ENCODE measurements at regions not wholly inside any gene's neighbourhood (a gene's known extent, or its start where the extent isn't known, plus 50 kb on each side); places are given as distances from the start of the nearest gene placed in this dataset.

GRCh38 chr10:31623466-31623865, 304.4 kb downstream of the ZEB1 start:
- no peak for ATAC-seq (replicated peaks)
- Mint-ChIP-seq H3K4me1 (no peaks in the 10 kb centered on the region), H3K4me3 (no peak overlapping the region), H3K27ac (no peak overlapping the region), H3K27me3 (no peaks in the 10 kb centered on the region), H3K9me3 (peaks cover 13% of the 10 kb centered on the region), H3K36me3 (ENCODE audit: low read depth) (no peaks in the 10 kb centered on the region)

GRCh38 chr10:31622978-31623377, 304.0 kb downstream of the ZEB1 start:
- peaks cover 13% of the 10 kb centered on the region for H3K9me3 Mint-ChIP-seq
- no peaks in the 10 kb centered on the region for H3K36me3 Mint-ChIP-seq (ENCODE audit: low read depth)
- no peak overlapping the region for H3K27ac Mint-ChIP-seq
- ATAC-seq (replicated peaks): no peak
- H3K27me3 Mint-ChIP-seq: no peaks in the 10 kb centered on the region
- H3K4me1 Mint-ChIP-seq: no peaks in the 10 kb centered on the region
- no peak overlapping the region for H3K4me3 Mint-ChIP-seq

- no peak for ATAC-seq (replicated peaks)
- Mint-ChIP-seq H3K9me3 (peaks cover 13% of the 10 kb centered on the region), H3K27ac (no peak overlapping the region), H3K36me3 (ENCODE audit: low read depth) (no peaks in the 10 kb centered on the region), H3K4me1 (no peaks in the 10 kb centered on the region), H3K4me3 (no peak overlapping the region), H3K27me3 (no peaks in the 10 kb centered on the region)
Observed at GRCh38 chr10:31621733-31622132, 302.7 kb downstream of the ZEB1 start.

DNA sequence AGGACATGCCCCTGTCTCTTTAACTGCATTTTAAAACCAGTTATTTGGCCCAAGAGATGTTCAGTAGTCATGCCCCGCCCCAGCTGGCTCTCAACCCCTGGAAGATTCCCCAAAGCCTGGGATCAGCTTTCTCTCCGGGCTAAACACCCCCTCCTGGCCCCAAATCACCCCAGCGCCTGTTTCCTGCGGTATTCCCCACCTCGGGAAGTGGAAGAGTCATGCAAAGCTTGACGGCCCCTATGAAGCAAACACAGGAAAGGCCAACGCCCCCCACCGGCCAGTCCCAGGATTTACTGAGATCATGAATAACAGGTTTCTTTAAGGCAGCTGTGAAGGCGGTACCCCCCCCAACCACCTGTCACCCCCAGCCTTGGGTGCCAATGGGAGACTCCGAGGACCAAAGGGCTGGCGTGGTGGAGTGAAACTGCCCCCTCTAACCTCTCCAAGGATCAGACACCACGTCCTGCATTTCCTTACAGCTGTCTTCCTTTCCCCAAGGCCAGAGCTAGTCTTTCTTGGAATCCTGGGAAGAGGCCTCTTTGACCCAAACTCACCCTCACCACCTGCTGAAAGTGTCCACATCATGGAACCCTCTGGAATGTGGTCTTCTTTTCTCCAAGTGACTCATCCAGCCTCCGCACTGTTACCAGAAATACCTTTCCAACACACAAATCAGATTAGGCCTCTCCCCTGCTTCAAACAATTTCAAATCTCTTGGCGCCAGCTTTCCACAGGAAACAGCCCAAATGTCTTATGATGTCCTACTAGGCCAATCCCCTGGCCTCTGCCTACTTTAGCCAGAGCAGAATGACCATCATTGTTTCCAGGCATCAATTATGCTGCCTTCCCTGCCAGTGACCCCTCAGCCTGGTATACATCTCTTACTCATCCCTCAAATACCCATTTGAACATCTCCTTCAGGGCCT, 301.5 kb downstream of the ZEB1 start:
- H3K9me3 Mint-ChIP-seq: peaks cover 4% of the 10 kb centered on the region
- no peak overlapping the region for H3K4me3 Mint-ChIP-seq
- H3K36me3 Mint-ChIP-seq (ENCODE audit: low read depth): no peaks in the 10 kb centered on the region
- ATAC-seq (replicated peaks): no peak
- H3K27me3 Mint-ChIP-seq: peaks cover under 1% of the 10 kb centered on the region
- H3K4me1 Mint-ChIP-seq: no peaks in the 10 kb centered on the region
- no peak overlapping the region for H3K27ac Mint-ChIP-seq

DNA sequence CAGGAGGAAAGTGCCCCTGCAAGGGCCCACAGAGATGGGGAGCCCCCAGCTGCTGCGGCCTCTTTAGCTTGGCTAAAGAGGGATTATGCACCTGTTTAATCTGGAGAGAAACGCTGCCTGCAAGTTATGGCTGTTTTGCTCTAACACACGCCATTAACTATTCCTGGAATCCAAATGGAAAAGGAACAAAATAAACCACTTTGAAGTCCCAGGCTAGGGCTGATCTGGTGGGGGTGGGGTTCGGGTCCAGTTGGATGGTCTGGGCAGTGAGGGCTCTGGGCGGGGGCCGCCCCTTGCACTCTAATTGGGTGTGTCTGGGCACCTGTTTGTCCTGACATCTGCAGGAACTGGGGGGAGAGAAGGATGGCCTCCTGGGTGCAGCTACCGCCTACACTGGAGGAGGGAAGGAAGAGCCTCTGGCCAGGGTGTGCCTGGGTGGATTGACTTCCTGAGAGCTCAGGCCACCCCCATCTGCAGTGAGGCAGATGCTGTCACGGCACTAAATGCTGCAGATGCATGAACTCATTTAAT, 300.6 kb downstream of the ZEB1 start:
- H3K27me3 Mint-ChIP-seq: peaks cover 8% of the 10 kb centered on the region
- no peak overlapping the region for H3K4me3 Mint-ChIP-seq
- no peak for ATAC-seq (replicated peaks)
- H3K27ac Mint-ChIP-seq: no peak overlapping the region
- H3K9me3 Mint-ChIP-seq: no peaks in the 10 kb centered on the region
- H3K36me3 Mint-ChIP-seq (ENCODE audit: low read depth): no peaks in the 10 kb centered on the region
- H3K4me1 Mint-ChIP-seq: no peaks in the 10 kb centered on the region

DNA sequence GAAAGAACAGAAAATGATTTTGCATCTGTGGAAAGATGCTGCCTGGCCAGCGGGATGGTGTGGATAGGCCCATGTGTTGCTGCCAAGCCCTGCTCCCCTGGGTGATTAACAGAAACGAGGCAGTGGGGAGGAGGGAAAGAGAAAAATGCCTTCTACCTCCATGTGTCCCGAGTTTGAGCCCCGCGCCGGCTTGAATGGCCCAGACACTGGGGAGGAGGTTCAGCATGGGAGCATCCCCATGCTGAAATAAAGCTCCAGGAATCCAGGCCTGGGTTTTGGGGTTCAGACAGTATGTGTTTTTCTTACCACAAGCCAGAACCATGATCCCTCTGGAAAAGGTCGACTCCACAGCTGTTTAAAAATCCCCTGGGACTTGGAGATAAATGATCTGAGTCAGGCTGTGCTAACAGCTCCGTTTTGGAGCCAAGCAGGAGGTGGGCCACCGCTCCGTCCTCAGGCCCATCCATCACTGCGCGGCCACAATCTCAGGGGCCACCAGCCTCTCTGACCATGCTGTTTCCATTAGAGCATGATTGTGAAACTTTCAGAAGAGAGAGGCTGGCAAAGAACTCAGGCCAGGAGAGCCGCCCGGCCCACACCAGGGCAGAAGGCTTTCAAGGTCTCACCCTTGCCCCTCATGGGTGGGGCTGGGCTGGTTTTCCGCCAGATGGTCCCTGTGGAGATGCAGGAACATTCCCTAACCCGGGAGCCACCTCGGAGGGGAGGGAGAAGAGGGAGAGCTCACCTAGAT, 299.7 kb downstream of the ZEB1 start:
- no peak for ATAC-seq (replicated peaks)
- Mint-ChIP-seq H3K9me3 (no peaks in the 10 kb centered on the region), H3K4me1 (no peaks in the 10 kb centered on the region)

GRCh38 chr10:31617757-31618156, 298.7 kb downstream of the ZEB1 start:
- Mint-ChIP-seq H3K27ac (no peak overlapping the region), H3K9me3 (no peaks in the 10 kb centered on the region), H3K4me3 (no peak overlapping the region), H3K4me1 (no peaks in the 10 kb centered on the region), H3K36me3 (ENCODE audit: low read depth) (no peaks in the 10 kb centered on the region), H3K27me3 (peaks cover 16% of the 10 kb centered on the region)
- no peak for ATAC-seq (replicated peaks)

More for the DNA sequence above, 299.7 kb downstream of the ZEB1 start:
- peaks cover 10% of the 10 kb centered on the region for H3K27me3 Mint-ChIP-seq
- no peaks in the 10 kb centered on the region for H3K36me3 Mint-ChIP-seq (ENCODE audit: low read depth)
- H3K27ac Mint-ChIP-seq: no peak overlapping the region
- no peak overlapping the region for H3K4me3 Mint-ChIP-seq

- peaks cover 20% of the 10 kb centered on the region for H3K27me3 Mint-ChIP-seq
- H3K27ac Mint-ChIP-seq: no peak overlapping the region
- no peak for ATAC-seq (replicated peaks)
- H3K36me3 Mint-ChIP-seq (ENCODE audit: low read depth): no peaks in the 10 kb centered on the region
- H3K9me3 Mint-ChIP-seq: no peaks in the 10 kb centered on the region
- no peaks in the 10 kb centered on the region for H3K4me1 Mint-ChIP-seq
- H3K4me3 Mint-ChIP-seq: no peak overlapping the region
Observed at GRCh38 chr10:31617133-31617532, 298.1 kb downstream of the ZEB1 start.

DNA sequence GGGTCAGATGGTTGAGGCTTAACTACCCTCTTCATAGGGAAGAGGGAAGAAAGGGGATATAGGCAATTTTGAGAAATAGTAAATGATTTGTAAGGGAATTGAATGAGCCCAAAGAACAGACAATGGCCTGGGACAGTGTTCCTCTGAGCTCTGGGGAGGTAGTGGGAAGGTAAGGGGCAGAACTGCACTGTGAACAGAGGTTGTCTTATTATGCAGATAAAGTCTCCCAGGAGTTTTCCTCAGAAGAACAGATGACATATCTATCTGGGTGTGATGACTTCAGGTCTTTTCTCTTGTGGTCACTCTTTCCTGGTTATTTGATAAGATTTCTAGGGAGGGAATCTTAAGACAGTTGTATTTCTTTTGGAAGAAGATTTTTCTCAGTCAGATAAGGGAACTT, 296.1 kb downstream of the ZEB1 start:
- no peaks in the 10 kb centered on the region for H3K36me3 Mint-ChIP-seq (ENCODE audit: low read depth)
- peaks cover 37% of the 10 kb centered on the region for H3K27me3 Mint-ChIP-seq
- H3K27ac Mint-ChIP-seq: no peak overlapping the region
- H3K4me1 Mint-ChIP-seq: no peaks in the 10 kb centered on the region
- H3K4me3 Mint-ChIP-seq: no peak overlapping the region
- no peaks in the 10 kb centered on the region for H3K9me3 Mint-ChIP-seq
- ATAC-seq (replicated peaks): no peak

- ATAC-seq (replicated peaks): no peak
- Mint-ChIP-seq H3K27ac (no peak overlapping the region), H3K36me3 (ENCODE audit: low read depth) (no peaks in the 10 kb centered on the region), H3K9me3 (no peaks in the 10 kb centered on the region), H3K4me3 (no peak overlapping the region), H3K4me1 (no peaks in the 10 kb centered on the region), H3K27me3 (peaks cover 37% of the 10 kb centered on the region)
Observed at GRCh38 chr10:31614611-31615010, 295.6 kb downstream of the ZEB1 start.

DNA sequence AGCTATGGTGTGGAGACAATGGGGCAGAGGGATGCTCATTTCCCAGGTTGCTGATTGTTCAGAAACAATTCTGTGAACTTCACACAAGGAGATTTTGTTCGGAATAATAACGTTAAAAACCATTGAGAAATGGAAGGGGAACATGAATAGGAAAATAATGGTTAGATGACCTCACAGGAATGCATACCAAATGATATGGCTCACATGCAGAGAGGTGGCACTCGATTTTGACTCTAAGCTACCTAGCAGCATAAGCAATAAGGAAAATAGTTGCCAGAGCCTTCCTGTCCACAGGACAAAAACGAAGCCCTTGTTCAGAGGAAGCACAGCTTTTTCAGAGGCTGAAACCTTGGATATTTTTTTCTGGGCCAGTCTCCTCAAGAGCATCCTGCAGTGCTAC, 293.1 kb downstream of the ZEB1 start:
- no peaks in the 10 kb centered on the region for H3K9me3 Mint-ChIP-seq
- H3K4me3 Mint-ChIP-seq: no peak overlapping the region
- H3K4me1 Mint-ChIP-seq: no peaks in the 10 kb centered on the region
- H3K36me3 Mint-ChIP-seq (ENCODE audit: low read depth): no peaks in the 10 kb centered on the region
- H3K27me3 Mint-ChIP-seq: peaks cover 37% of the 10 kb centered on the region
- no peak overlapping the region for H3K27ac Mint-ChIP-seq
- ATAC-seq (replicated peaks): no peak

GRCh38 chr10:31611161-31611560, 292.1 kb downstream of the ZEB1 start:
- H3K27ac Mint-ChIP-seq: no peak overlapping the region
- no peaks in the 10 kb centered on the region for H3K36me3 Mint-ChIP-seq (ENCODE audit: low read depth)
- no peak for ATAC-seq (replicated peaks)
- H3K4me1 Mint-ChIP-seq: no peaks in the 10 kb centered on the region
- H3K4me3 Mint-ChIP-seq: no peak overlapping the region
- H3K9me3 Mint-ChIP-seq: no peaks in the 10 kb centered on the region
- peaks cover 37% of the 10 kb centered on the region for H3K27me3 Mint-ChIP-seq

- Mint-ChIP-seq H3K36me3 (ENCODE audit: low read depth) (no peaks in the 10 kb centered on the region), H3K4me3 (no peak overlapping the region), H3K9me3 (no peaks in the 10 kb centered on the region), H3K27ac (no peak overlapping the region), H3K4me1 (no peaks in the 10 kb centered on the region), H3K27me3 (peaks cover 18% of the 10 kb centered on the region)
- no peak for ATAC-seq (replicated peaks)
Observed at GRCh38 chr10:31607481-31607880, 288.5 kb downstream of the ZEB1 start.

DNA sequence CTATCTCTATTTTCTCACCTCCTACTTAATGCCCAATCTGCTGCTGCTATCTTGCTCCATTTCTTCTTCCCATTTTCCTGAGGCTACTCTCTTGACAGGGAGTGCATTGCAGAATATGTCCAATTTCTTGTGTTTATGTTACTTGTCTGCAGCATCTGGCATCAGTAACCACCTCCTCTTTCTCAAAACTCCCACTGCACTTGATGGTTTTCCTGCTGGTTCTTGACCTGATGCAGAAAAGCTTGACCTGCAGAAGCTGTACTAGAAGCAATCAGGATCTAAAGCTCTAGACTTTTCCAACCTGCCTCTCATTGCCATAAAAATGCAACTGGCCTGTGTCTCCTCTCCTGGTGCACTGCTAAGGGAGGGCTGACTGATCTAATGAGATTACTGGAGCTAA, 287.8 kb downstream of the ZEB1 start:
- H3K9me3 Mint-ChIP-seq: no peaks in the 10 kb centered on the region
- no peak for ATAC-seq (replicated peaks)
- H3K4me3 Mint-ChIP-seq: no peak overlapping the region
- no peak overlapping the region for H3K27ac Mint-ChIP-seq
- peaks cover 15% of the 10 kb centered on the region for H3K27me3 Mint-ChIP-seq
- no peaks in the 10 kb centered on the region for H3K4me1 Mint-ChIP-seq
- H3K36me3 Mint-ChIP-seq (ENCODE audit: low read depth): no peaks in the 10 kb centered on the region
